Mesodermal cell (in vitro differentiated cells): ENCODE measurements at regions not wholly inside any gene's neighbourhood (a gene's known extent, or its start where the extent isn't known, plus 50 kb on each side); places are given as distances from the start of the nearest gene placed in this dataset.

Experiments
- H3K27ac ChIP-seq: 2 replicates; pipeline ENCODE4 v1.7.0; 2013; ENCODE audit warnings: mild to moderate bottlenecking, low read depth, low read length, moderate library complexity; ENCODE audit not compliant: severe bottlenecking
- H3K36me3 ChIP-seq: 2 replicates; pipeline ENCODE4 v1.7.1; 2013; ENCODE audit warnings: mild to moderate bottlenecking, low read length, moderate library complexity; ENCODE audit not compliant: control insufficient read depth, insufficient read depth
- H3K4me1 ChIP-seq: one replicate; pipeline ENCODE4 v1.7.1; 2013; ENCODE audit warnings: mild to moderate bottlenecking, low read length; ENCODE audit not compliant: insufficient read depth, control insufficient read depth, poor library complexity, severe bottlenecking
- H3K4me3 ChIP-seq: 2 replicates; pipeline ENCODE4 v1.7.0; 2013; ENCODE audit warnings: low read length, control low read depth, mild to moderate bottlenecking; ENCODE audit not compliant: insufficient read depth, poor library complexity, severe bottlenecking; ENCODE audit errors: extremely low read depth
- H3K9me3 ChIP-seq: 2 replicates; pipeline ENCODE4 v1.7.1; 2013; ENCODE audit warnings: mild to moderate bottlenecking, low read length, moderate library complexity; ENCODE audit not compliant: control insufficient read depth
- WGBS, 2 experiments: methylation state at CpG; one replicate each; pipeline ENCODE4 v1.1.5; 2013; ENCODE audit warnings: missing lambda C conversion rate in 2 of 2; ENCODE audit not compliant: insufficient coverage in 2 of 2; 5-methylcytosine and 5-hydroxymethylcytosine counted together

DNA sequence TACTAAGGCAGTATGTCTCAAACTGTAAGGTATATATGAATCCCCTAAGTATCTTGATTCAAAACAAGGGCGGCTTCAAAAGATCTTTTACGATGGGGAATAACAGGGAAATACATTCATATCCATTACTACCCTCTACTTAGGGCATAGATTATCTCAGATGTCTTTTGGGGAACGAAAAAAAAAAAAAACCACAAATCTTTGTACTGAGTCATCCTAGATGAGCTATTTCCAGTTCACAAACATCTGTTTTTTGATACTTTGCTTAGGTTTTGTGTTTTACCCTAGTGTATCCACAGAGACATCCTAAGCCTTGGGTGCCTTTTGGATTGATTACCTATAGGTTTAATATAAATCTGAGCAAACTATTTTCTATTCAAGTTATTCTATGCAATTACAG lies 457.2 kb downstream of the NLGN4X start:
- H3K36me3 ChIP-seq = no peaks in the 10 kb centered on the region
- no CpG with 5 or more reads among the region's 3 CpGs for WGBS, 2 experiments
- no peaks in the 10 kb centered on the region for H3K9me3 ChIP-seq
- H3K27ac ChIP-seq = no peak overlapping the region
- H3K4me1 ChIP-seq = no peaks in the 10 kb centered on the region
- H3K4me3 ChIP-seq = no peak overlapping the region

DNA sequence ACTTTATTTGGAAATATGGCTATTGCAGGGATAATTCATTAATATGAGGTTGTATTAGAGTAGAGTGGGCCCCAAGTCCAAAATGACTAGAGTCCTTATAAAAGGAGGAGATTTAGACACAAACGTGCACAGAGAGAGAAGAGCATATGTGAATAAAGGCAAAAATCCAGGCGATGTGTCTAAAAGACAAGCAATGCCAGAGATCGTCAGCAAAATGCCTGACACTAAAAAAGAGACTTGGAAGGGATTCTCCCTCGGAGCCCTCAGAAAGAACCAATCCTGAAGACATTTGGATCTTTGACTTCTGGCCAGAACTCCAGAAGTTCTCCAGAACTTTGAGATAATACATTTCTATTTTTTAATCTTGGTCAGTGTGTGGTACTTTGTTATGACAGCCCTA lies 472.1 kb downstream of the NLGN4X start:
- Histone ChIP-seq H3K36me3 (no peaks in the 10 kb centered on the region), H3K9me3 (no peaks in the 10 kb centered on the region), H3K4me1 (no peaks in the 10 kb centered on the region), H3K4me3 (no peak overlapping the region), H3K27ac (no peak overlapping the region)
- 80 to 87% methylated on average over 1 to 3 of the region's 4 CpGs for WGBS, 2 experiments

DNA sequence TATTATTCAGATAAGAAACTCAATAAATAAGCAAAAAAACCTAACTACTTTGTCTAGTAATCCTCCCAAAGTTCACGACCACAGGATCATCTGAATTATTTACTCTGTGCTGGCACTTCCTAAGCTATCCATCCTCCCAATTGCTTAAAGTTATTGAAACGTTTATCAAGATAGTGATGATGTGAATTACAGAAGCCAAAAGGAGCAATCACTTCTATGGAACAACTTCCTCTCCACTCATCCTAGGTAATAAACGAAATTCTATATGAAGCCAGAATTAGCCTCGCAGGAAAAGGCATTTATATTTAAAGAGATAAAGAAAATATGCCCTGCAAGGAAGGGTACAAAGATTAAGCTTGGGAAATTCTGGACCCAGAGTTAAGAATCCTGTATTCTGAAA lies 475.4 kb downstream of the NLGN4X start:
- WGBS, 2 experiments = no CpG with 5 or more reads among the region's 4 CpGs
- no peak overlapping the region for H3K27ac ChIP-seq
- H3K4me1 ChIP-seq = no peaks in the 10 kb centered on the region
- no peaks in the 10 kb centered on the region for H3K36me3 ChIP-seq
- no peak overlapping the region for H3K4me3 ChIP-seq
- no peaks in the 10 kb centered on the region for H3K9me3 ChIP-seq

DNA sequence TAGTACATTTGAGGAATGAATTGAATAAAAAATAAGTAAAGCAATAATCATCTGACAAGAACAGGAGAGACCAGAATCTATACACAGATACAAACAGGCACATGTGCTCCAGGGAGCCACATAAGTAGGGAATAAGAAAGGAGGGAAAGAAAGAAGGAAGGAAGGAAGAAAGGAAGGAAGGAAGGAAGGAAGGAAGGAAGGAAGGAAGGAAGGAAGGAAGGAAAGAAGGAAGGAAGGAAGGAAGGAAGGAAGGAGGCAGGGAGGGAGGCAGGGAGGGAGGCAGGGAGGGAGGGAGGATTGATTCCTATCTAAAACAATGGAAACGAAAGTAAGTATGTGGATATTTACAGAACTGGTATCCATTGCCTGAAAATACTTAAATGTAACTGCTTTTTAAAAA lies 475.8 kb downstream of the NLGN4X start:
- no CpG with 5 or more reads among the region's 1 CpG for WGBS, 2 experiments
- H3K4me3 ChIP-seq = no peak overlapping the region
- no peaks in the 10 kb centered on the region for H3K36me3 ChIP-seq
- no peak overlapping the region for H3K27ac ChIP-seq
- no peaks in the 10 kb centered on the region for H3K4me1 ChIP-seq
- H3K9me3 ChIP-seq = no peaks in the 10 kb centered on the region

DNA sequence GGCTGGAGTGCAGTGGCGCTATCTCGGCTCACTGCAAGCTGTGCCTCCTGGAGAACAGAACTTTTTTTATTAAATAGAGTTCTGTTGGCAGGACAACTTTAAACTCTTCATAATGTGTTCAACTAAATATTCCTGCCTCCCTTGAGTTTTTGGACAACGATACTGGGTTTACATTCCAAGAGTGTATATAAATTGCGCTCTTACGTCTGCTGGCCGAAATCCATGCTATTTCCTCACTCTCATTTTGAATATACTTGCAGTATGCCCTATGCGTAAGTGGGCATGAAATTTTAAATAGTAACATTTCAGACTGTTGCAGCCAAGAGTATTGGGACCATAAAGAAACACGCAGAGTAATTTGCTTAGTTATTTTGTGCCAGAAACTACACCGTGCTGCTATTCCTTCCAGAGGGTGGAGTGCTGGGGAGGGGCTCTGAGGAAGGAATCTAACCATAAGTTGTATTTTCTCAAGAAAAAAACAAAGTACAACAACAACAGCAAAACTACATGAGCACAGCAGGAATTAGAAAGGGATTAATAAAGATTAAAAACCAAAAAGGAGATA lies 480.0 kb downstream of the NLGN4X start:
- Histone ChIP-seq H3K36me3 (no peaks in the 10 kb centered on the region), H3K4me3 (no peak overlapping the region), H3K27ac (no peak overlapping the region), H3K4me1 (no peaks in the 10 kb centered on the region), H3K9me3 (no peaks in the 10 kb centered on the region)
- no CpG with 5 or more reads among the region's 9 CpGs for WGBS, 2 experiments

DNA sequence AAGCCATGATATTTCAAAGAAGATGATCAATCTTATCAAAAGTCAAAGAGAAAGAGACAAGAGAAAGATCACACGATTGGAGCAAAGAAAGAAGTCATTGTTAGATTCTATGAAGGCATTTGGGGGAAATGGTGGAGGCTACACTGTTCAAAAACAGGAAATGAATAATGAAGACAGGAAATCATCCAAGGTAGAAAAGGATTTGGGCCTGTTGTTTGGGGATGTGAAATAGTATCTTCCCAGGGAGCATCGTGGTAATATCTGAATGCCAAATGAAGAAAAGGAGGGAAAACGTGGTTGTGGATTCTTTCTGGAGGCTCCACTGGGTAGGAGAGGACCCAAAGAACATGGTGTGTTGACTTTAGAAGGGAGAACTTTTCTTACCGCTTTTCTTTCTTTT lies 482.4 kb downstream of the NLGN4X start:
- WGBS, 2 experiments = 75 to 100% methylated on average over 1 to 2 of the region's 4 CpGs
- no peak overlapping the region for H3K27ac ChIP-seq
- no peak overlapping the region for H3K4me3 ChIP-seq
- no peaks in the 10 kb centered on the region for H3K36me3 ChIP-seq
- no peaks in the 10 kb centered on the region for H3K4me1 ChIP-seq
- no peaks in the 10 kb centered on the region for H3K9me3 ChIP-seq

DNA sequence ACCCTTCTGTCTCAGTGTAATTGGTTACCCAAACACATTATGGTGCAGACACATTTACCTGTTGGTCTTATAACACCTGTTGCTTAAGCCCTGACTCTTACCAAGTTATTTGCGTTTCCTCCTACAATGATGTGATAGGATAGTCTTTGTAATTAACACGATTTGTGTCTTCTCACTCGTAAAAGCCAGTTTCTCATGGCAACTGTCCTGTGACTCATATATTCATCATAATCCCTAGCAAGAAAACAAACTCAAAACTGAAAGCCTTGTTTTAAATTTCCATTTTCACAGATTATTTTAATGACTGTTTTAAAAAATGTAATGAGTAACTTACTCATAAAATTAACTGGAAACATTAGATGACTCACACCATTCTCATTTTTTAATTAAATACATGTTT lies 495.2 kb downstream of the NLGN4X start:
- no peak overlapping the region for H3K4me3 ChIP-seq
- no peaks in the 10 kb centered on the region for H3K4me1 ChIP-seq
- WGBS, 2 experiments = no CpG with 5 or more reads among the region's 3 CpGs
- no peak overlapping the region for H3K27ac ChIP-seq
- no peaks in the 10 kb centered on the region for H3K36me3 ChIP-seq
- no peaks in the 10 kb centered on the region for H3K9me3 ChIP-seq

DNA sequence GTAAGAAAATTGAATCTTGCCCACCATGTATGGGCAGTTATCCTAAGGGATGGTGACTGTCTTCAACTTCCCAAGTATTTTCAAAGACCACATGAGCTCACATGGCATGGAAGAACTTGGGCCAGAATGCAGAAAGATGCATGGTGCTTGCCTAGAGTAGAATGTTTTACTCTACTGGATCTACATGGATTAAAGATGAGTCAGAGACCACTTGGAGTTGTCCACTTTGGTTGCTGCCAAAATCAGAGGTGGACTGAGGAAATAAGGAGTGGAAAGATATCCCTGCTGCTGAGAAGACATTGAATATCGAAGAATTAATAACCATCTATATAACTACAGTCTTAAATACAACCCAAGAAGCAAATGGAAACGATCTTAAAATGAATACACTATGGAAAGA lies 498.1 kb downstream of the NLGN4X start:
- Histone ChIP-seq H3K4me3 (no peak overlapping the region), H3K4me1 (peaks cover 8% of the 10 kb centered on the region), H3K36me3 (no peaks in the 10 kb centered on the region), H3K9me3 (no peaks in the 10 kb centered on the region), H3K27ac (no peak overlapping the region)
- no CpG with 5 or more reads among the region's 2 CpGs for WGBS, 2 experiments

DNA sequence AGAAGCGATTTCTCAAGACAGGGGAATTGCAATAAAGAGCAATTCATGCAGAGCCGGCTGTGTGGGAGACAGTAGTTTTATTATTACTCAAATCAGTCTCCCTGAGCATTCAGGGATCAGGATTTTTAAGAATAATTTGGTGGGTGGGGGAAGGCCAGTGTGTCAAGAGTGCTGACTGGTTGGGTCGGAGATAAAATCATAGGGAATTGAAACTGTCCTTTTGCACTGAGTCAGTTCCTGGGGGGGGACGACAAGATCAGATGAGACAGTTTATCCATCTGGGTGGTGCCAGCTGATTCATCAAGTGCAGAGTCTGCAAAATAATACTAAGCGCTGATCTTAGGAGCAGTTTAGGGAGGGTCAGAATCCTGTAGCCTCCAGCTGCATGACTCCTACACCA lies 502.4 kb downstream of the NLGN4X start:
- H3K9me3 ChIP-seq = no peaks in the 10 kb centered on the region
- WGBS, 2 experiments = 85% methylated on average over 2 of the region's 5 CpGs; no CpG with 5 or more reads in 1 of the 2 experiments
- peaks cover 8% of the 10 kb centered on the region for H3K4me1 ChIP-seq
- H3K27ac ChIP-seq = no peak overlapping the region
- H3K36me3 ChIP-seq = no peaks in the 10 kb centered on the region
- H3K4me3 ChIP-seq = no peak overlapping the region

DNA sequence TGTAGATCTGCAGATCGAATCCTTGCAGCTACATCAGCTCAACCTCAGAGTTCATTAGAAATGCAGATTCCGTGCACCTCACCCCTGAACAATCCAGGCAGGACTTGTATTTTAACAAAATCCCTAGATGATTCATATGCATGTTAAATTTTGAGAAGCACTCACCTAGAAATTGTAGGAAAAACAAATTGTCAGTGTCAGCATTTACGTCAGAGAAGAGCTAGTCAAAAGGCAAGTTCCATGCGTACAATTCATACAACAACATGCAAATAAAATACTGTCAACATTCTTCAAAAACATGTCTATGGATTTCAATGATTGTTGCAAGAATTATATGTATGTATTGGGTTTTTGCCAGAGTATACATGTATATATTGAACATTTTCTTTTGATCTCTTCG lies 504.5 kb downstream of the NLGN4X start:
- no CpG with 5 or more reads among the region's 5 CpGs for WGBS, 2 experiments
- Histone ChIP-seq H3K36me3 (no peaks in the 10 kb centered on the region), H3K27ac (no peak overlapping the region), H3K4me1 (peaks cover 8% of the 10 kb centered on the region), H3K9me3 (no peaks in the 10 kb centered on the region), H3K4me3 (no peak overlapping the region)

DNA sequence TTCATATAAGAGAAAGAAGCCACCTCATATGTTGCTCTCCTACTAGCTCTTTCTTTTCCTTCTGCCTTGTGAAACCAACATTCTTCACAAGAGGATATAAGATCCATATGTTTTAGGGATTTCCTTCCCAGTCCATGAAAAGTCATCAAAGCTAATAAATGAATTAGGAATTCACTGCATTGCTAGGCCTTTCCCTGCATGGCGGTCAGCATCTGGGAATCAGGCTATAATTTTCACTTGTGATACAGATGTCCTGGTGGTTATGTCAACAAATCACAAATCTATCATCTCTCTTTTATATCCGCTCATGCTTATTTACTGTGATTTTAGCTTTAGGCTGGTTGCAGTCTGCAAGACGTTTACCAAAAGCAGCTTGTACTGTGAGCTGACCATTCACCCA lies 510.0 kb downstream of the NLGN4X start:
- Histone ChIP-seq H3K4me1 (no peaks in the 10 kb centered on the region), H3K4me3 (no peak overlapping the region), H3K27ac (no peak overlapping the region), H3K9me3 (no peaks in the 10 kb centered on the region), H3K36me3 (no peaks in the 10 kb centered on the region)
- WGBS, 2 experiments = no CpG with 5 or more reads among the region's 3 CpGs
